K562 (cell line): ENCODE measurements at regions not wholly inside any gene's neighbourhood (a gene's known extent, or its start where the extent isn't known, plus 50 kb on each side); places are given as distances from the start of the nearest gene placed in this dataset.

Experiments
- ATAC-seq: fragments of 200-7000 bp; cut with Tn5 transposase; 3 replicates; pipeline ENCODE4 v1.9.1; 2020; ENCODE audit warnings: moderate library complexity
- BruUV-seq: library from RNA; stranded (reverse); fragments of 400-500 nt; replicated peaks from 2 replicates; lab custom pipeline; 2021; lab: Mats Ljungman, UMichigan
- CTCF ChIA-PET: fragments of 300-600 bp; formaldehyde crosslinking; extraction: SDS; loops from one replicate; lab custom pipeline; 2021; ENCODE audit warnings: low intra/inter-chr PET ratio; lab: Yijun Ruan, JAX
- POLR2A ChIA-PET: fragments of 300-600, 350-650 bp; sonication (Branson Sonifier 250); formaldehyde crosslinking; extraction: SDS; loops from one replicate; lab custom pipeline; 2021; ENCODE audit warnings: antibody characterized with exemption, inconsistent platforms; lab: Yijun Ruan, JAX
- DNase-seq, 4 experiments: peaks; one replicate each; pipeline versions ENCODE4 v3.0.0 to v3.0.0-alpha.2; 2011 to 2018; ENCODE audit warnings: low spot score in 3 of 4, mixed read lengths in 3 of 4; ENCODE audit errors: extremely low read depth in 1 of 4
- FAIRE-seq: peaks from 2 replicates; lab custom pipeline; 2011; peaks lifted over from hg19 to GRCh38; lab: Jason Lieb, UNC
- H2AFZ ChIP-seq: 2 replicates; pipeline ENCODE4 v1.6.0; 2011; ENCODE audit warnings: low read depth, low read length, control low read depth, inconsistent platforms
- H3K27ac ChIP-seq: fragments of 200-600 bp; 3 replicates; pipeline ENCODE4 v1.8.0; 2011; ENCODE audit warnings: low read depth, mild to moderate bottlenecking, control low read depth, inconsistent platforms, low read length, moderate library complexity, mixed read lengths; ENCODE audit errors: extremely low read depth
- H3K27me3 ChIP-seq, 2 experiments: fragments of 300-600 bp in 1 of 2; 2 replicates in 1 of 2; 3 replicates in 1 of 2; pipeline versions ENCODE4 v1.6.0 to v1.8.0; 2011; ENCODE audit warnings: inconsistent platforms in 2 of 2, low read length in 2 of 2, mild to moderate bottlenecking in 1 of 2, mixed read lengths in 1 of 2, moderate library complexity in 1 of 2; ENCODE audit not compliant: control insufficient read depth in 2 of 2, insufficient read depth in 2 of 2
- H3K36me3 ChIP-seq: fragments of 300-600 bp; 3 replicates; pipeline ENCODE4 v1.8.0; 2011; ENCODE audit warnings: mild to moderate bottlenecking, low read length, inconsistent platforms; ENCODE audit not compliant: control insufficient read depth, insufficient read depth
- H3K4me1 ChIP-seq, 2 experiments: fragments of 200-600 bp in 1 of 2; replicated peaks in 1 of 2; 2 replicates in 1 of 2; 3 replicates in 1 of 2; pipeline versions ENCODE4 v1.5.1 to v1.8.0; 2011; ENCODE audit warnings: inconsistent platforms in 2 of 2, low read length in 2 of 2, mild to moderate bottlenecking in 1 of 2, mixed read lengths in 1 of 2, moderate library complexity in 1 of 2; ENCODE audit not compliant: control insufficient read depth in 2 of 2, insufficient read depth in 2 of 2
- H3K4me2 ChIP-seq: 2 replicates; pipeline ENCODE4 v1.6.1; 2011; ENCODE audit warnings: low read length, control low read depth, inconsistent platforms, mixed read lengths; ENCODE audit not compliant: insufficient read depth
- H3K4me3 ChIP-seq: fragments of 200-600 bp; sonication (generic), shearing (Covaris generic); 2 replicates; pipeline ENCODE4 v1.5.1; 2016; ENCODE audit warnings: control low read depth, inconsistent platforms
- H3K79me2 ChIP-seq: fragments of 200-600 bp; 3 replicates; pipeline ENCODE4 v1.8.0; 2011; ENCODE audit warnings: low read length, inconsistent platforms; ENCODE audit not compliant: control insufficient read depth, insufficient read depth
- H3K9ac ChIP-seq, 2 experiments: 2 replicates each; pipeline versions ENCODE4 v1.6.0 to v1.6.1; 2011; ENCODE audit warnings: low read depth in 2 of 2, low read length in 2 of 2, control low read depth in 1 of 2, inconsistent platforms in 1 of 2, mild to moderate bottlenecking in 1 of 2, mixed read lengths in 1 of 2; ENCODE audit not compliant: insufficient read depth in 1 of 2
- H3K9me1 ChIP-seq: one replicate; pipeline ENCODE4 v1.6.0; 2011; ENCODE audit warnings: inconsistent platforms, mild to moderate bottlenecking, low read length, moderate library complexity; ENCODE audit not compliant: control insufficient read depth, insufficient read depth
- H3K9me3 ChIP-seq: replicated peaks from 2 replicates; pipeline ENCODE4 v1.5.1; 2011; ENCODE audit warnings: low read depth, low read length, inconsistent platforms; ENCODE audit not compliant: control insufficient read depth, insufficient read depth
- H4K20me1 ChIP-seq: replicated peaks from 2 replicates; pipeline ENCODE4 v1.6.1; 2011; ENCODE audit warnings: low read length, inconsistent platforms, mixed read lengths; ENCODE audit not compliant: control insufficient read depth, insufficient read depth
- EGR1 ChIP-seq: fragments of 450-650 bp; conservative IDR thresholded peaks from 2 replicates; pipeline ENCODE4 v1.6.1; 2017; ENCODE audit warnings: mild to moderate bottlenecking
- GTF3C2 ChIP-seq: IDR thresholded peaks from 3 replicates; pipeline ENCODE4 v1.6.1; 2011; ENCODE audit warnings: borderline replicate concordance, mild to moderate bottlenecking, moderate library complexity; ENCODE audit not compliant: insufficient read length; ENCODE audit errors: extremely low read depth
- NBN ChIP-seq: fragments of 450-650 bp; IDR thresholded peaks from 2 replicates; pipeline ENCODE4 v1.6.1; 2016; ENCODE audit warnings: low read depth, mild to moderate bottlenecking
- NFE2L1 ChIP-seq: fragments of 450-650 bp; IDR thresholded peaks from 2 replicates; pipeline ENCODE4 v1.6.1; 2016; ENCODE audit warnings: missing genetic modification characterization, low read depth, mild to moderate bottlenecking, missing compliant biosample characterization, moderate library complexity, borderline replicate concordance
- PCBP1 ChIP-seq: fragments of 200-400 bp; formaldehyde crosslinking; IDR thresholded peaks from 2 replicates; pipeline ENCODE4 v1.6.1; 2018; ENCODE audit warnings: mild to moderate bottlenecking, low read depth, low read length; ENCODE audit not compliant: poor library complexity, severe bottlenecking
- SMARCE1 ChIP-seq: fragments of 450-650 bp; IDR thresholded peaks from 2 replicates; pipeline ENCODE4 v1.7.1; 2016; ENCODE audit warnings: mild to moderate bottlenecking
- USF2 ChIP-seq: sonication (generic); formaldehyde crosslinking; IDR thresholded peaks from 2 replicates; pipeline ENCODE4 v1.5.0; 2020; ENCODE audit warnings: missing genetic modification reagents
- WGBS: fragments of 100-300 bp; shearing (Covaris generic); methylation state at CpG from one replicate; pipeline ENCODE4 v1.1.6; 2016; ENCODE audit warnings: low coverage, mixed read lengths; ENCODE audit not compliant: insufficient coverage; ENCODE audit errors: missing lambda C conversion rate; 5-methylcytosine and 5-hydroxymethylcytosine counted together
- in situ Hi-C: fragments of 300-500 bp; cut with MboI; formaldehyde crosslinking; loops from 4 replicates; pipeline ENCODE4 v1.15.0; 2018; ENCODE audit warnings: inconsistent platforms, mixed read lengths
- intact Hi-C: fragments of 100-400 bp; cut with micrococcal nuclease; formaldehyde crosslinking; loops from 2 replicates; pipeline ENCODE4 v1.14.2; 2022

- no peaks in the 10 kb centered on the region for H3K36me3 ChIP-seq
- no TSS peak for BruUV-seq
- WGBS: 0% methylated on average over 4 of the region's 4 CpGs
- H3K79me2 ChIP-seq: no peaks in the 10 kb centered on the region
- intact Hi-C loops: no loop called here
- H3K27me3 ChIP-seq: peaks cover 0 to 17% of the 10 kb centered on the region in 2 experiments; a peak in 1 of 5 replicates
- H4K20me1 ChIP-seq: no peaks in the 10 kb centered on the region
- in situ Hi-C loops: no loop called here
- H2AFZ ChIP-seq: no peak overlapping the region
- no peaks in the 10 kb centered on the region for H3K9me3 ChIP-seq
- 0 out of 5 replicates have a peak, but pooled peaks cover 0 to 4% of the 10 kb centered on the region in 2 experiments for H3K4me1 ChIP-seq
- DNase-seq (no peak), ATAC-seq (no peak), FAIRE-seq (no peak)
- ChIA-PET POLR2A (no interaction called here), CTCF (no interaction called here)
- no peak overlapping the region for H3K4me3 ChIP-seq
- H3K27ac ChIP-seq: no peak overlapping the region
- no peak overlapping the region for H3K4me2 ChIP-seq
- H3K9me1 ChIP-seq: no peaks in the 10 kb centered on the region
- H3K9ac ChIP-seq: no peak overlapping the region
- TF ChIP-seq PCBP1 (no peak), EGR1 (no peak), USF2 (CRISPR knock-in tag) (no peak), SMARCE1 (no peak), GTF3C2 (no peak), NBN (no peak), NFE2L1 (tag) (no peak)
Observed at GRCh38 chr1:30598571-30599114, 124.7 kb downstream of the MATN1 start.
